NCI-H1417 (cell line): ENCODE measurements at regions not wholly inside any gene's neighbourhood (a gene's known extent, or its start where the extent isn't known, plus 50 kb on each side); places are given as distances from the start of the nearest gene placed in this dataset.
"Not testable (repeated sequence)": the region's sequence is repeated elsewhere in the genome, so short reads cannot be mapped to it uniquely, and the experiment has no call there.

ENCODE experiments used
- DNase-seq, 3 experiments: peaks; one replicate each; lab custom pipeline; 2025; lab: John Stamatoyannopoulos, UW

GRCh38 chr6:133051240-133051639 is 189.9 kb upstream of the EYA4 start:
- DNase-seq, result no peak

- no peak for DNase-seq
Observed at GRCh38 chr6:133052465-133052864, 188.7 kb upstream of the EYA4 start.

- DNase-seq, result peak in 2 of 3 experiments; percentile 7 to 64
Observed at GRCh38 chr6:133055441-133055966, 185.7 kb upstream of the EYA4 start.

GRCh38 chr6:133057352-133057751 is 183.8 kb upstream of the EYA4 start:
- no peak for DNase-seq

GRCh38 chr6:133062077-133062476 is 179.1 kb upstream of the EYA4 start:
- DNase-seq, result no peak

GRCh38 chr6:133062696-133063306 is 178.4 kb upstream of the EYA4 start:
- no peak for DNase-seq

GRCh38 chr6:133067960-133068359 is 173.2 kb upstream of the EYA4 start:
- DNase-seq, result peak in 1 of 3 experiments; percentile 26

GRCh38 chr6:133070410-133071043 is 170.6 kb upstream of the EYA4 start:
- no peak for DNase-seq

- DNase-seq, result no peak
Observed at GRCh38 chr6:133079901-133080300, 161.3 kb upstream of the EYA4 start.

- DNase-seq, result peak in 2 of 3 experiments; percentile 59 to 86
Observed at GRCh38 chr6:133083248-133083967, 157.7 kb upstream of the EYA4 start.

GRCh38 chr6:133085471-133085870 is 155.7 kb upstream of the EYA4 start:
- DNase-seq, result no peak

GRCh38 chr6:133085896-133086295 is 155.3 kb upstream of the EYA4 start:
- no peak for DNase-seq

- DNase-seq, result no peak
Observed at GRCh38 chr6:133088931-133089695, 152.0 kb upstream of the EYA4 start.

- no peak for DNase-seq
Observed at GRCh38 chr6:133092199-133092598, 149.0 kb upstream of the EYA4 start.

- no peak for DNase-seq
Observed at GRCh38 chr6:133092771-133093170, 148.4 kb upstream of the EYA4 start.

GRCh38 chr6:133093211-133093610 is 147.9 kb upstream of the EYA4 start:
- not testable (repeated sequence) for DNase-seq

GRCh38 chr6:133093956-133094355 is 147.2 kb upstream of the EYA4 start:
- DNase-seq, result peak in 2 of 3 experiments; percentile 22 to 80

GRCh38 chr6:133097208-133097607 is 143.9 kb upstream of the EYA4 start:
- no peak for DNase-seq

GRCh38 chr6:133099573-133099972 is 141.6 kb upstream of the EYA4 start:
- DNase-seq, result no peak

GRCh38 chr6:133100865-133101264 is 140.3 kb upstream of the EYA4 start:
- no peak for DNase-seq

GRCh38 chr6:133101790-133102189 is 139.4 kb upstream of the EYA4 start:
- DNase-seq, result no peak

- DNase-seq, result no peak
Observed at GRCh38 chr6:133106934-133107333, 134.2 kb upstream of the EYA4 start.
